ENCODE measurements at regions not wholly inside any gene's neighbourhood (a gene's known extent, or its start where the extent isn't known, plus 50 kb on each side); places are given as distances from the start of the nearest gene placed in this dataset.
"Not testable (repeated sequence)": the region's sequence is repeated elsewhere in the genome, so short reads cannot be mapped to it uniquely, and the experiment has no call there.

DNA sequence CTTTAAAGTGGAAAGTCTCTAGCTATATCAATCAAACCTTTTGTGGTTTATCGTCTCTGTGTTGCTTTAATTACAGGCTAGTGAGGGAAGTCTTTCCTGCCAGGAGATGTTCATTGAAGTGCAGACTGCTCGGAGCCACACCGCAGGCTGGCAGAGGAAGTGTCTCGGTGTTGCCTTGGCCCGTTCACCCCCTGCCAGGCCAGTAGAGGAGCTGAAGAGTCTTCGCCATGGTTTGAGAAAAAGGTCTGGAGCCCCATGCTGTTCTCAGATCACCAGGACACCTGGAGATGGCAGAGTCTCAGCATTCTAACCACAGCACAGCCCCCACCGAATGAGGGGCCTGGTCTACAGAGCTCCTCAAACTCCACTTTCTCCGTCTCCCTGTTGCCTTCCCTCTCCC lies 275.9 kb upstream of the PLPP4 start:
- Histone ChIP-seq H3K4me3 (ENCODE audit: low read length) (no peak overlapping the region), H3K36me3 (ENCODE audit: insufficient read depth, low read length) (no peaks in the 10 kb centered on the region), H3K4me1 (ENCODE audit: insufficient read depth, low read length) (no peaks in the 10 kb centered on the region), H3K9me3 (ENCODE audit: low read length) (no peaks in the 10 kb centered on the region), H3K27me3 (ENCODE audit: insufficient read depth, low read length, poor library complexity, severe bottlenecking) (no peaks in the 10 kb centered on the region), H3K27ac (ENCODE audit: low read depth, low read length) (no peak overlapping the region)
- peak overlapping the region in 1 of 8 donors; percentile 11 for H3K27ac Mint-ChIP-seq
- no peak overlapping the region for H3K4me3 Mint-ChIP-seq
- DNase-seq = no peak
- ChIA-PET POLR2A (no interaction called here), CTCF (no interaction called here)
- peaks cover 0 to 2% (median 0%) of the 10 kb centered on the region in 5 donors for H3K9me3 Mint-ChIP-seq
- H3K27me3 Mint-ChIP-seq = peaks cover 4 to 18% of the 10 kb centered on the region in 2 donors
- H3K36me3 Mint-ChIP-seq = no peaks in the 10 kb centered on the region
- H3K4me1 Mint-ChIP-seq = no peaks in the 10 kb centered on the region

- no peak overlapping the region for H3K27ac ChIP-seq (ENCODE audit: low read depth, low read length)
- H3K4me1 ChIP-seq (ENCODE audit: insufficient read depth, low read length) = no peaks in the 10 kb centered on the region
- ChIA-PET CTCF (no interaction called here), POLR2A (no interaction called here)
- H3K9me3 ChIP-seq (ENCODE audit: low read length) = no peaks in the 10 kb centered on the region
- H3K4me3 ChIP-seq (ENCODE audit: low read length) = no peak overlapping the region
- DNase-seq = no peak
- Mint-ChIP-seq H3K27me3 (peaks cover 4 to 12% of the 10 kb centered on the region in 2 donors), H3K4me3 (no peak overlapping the region), H3K36me3 (no peaks in the 10 kb centered on the region), H3K9me3 (peaks cover 0 to 2% (median 0%) of the 10 kb centered on the region in 5 donors), H3K4me1 (no peaks in the 10 kb centered on the region), H3K27ac (peak overlapping the region in 1 of 8 donors; percentile 51)
- H3K27me3 ChIP-seq (ENCODE audit: insufficient read depth, low read length, poor library complexity, severe bottlenecking) = no peaks in the 10 kb centered on the region
- no peaks in the 10 kb centered on the region for H3K36me3 ChIP-seq (ENCODE audit: insufficient read depth, low read length)
Observed at GRCh38 chr10:120182431-120182830, 274.6 kb upstream of the PLPP4 start.

GRCh38 chr10:120183546-120183945 lies 273.5 kb upstream of the PLPP4 start:
- H3K4me1 ChIP-seq (ENCODE audit: insufficient read depth, low read length) = no peaks in the 10 kb centered on the region
- H3K9me3 Mint-ChIP-seq = peaks cover 0 to 2% (median 0%) of the 10 kb centered on the region in 5 donors
- H3K4me1 Mint-ChIP-seq = no peaks in the 10 kb centered on the region
- H3K4me3 ChIP-seq (ENCODE audit: low read length) = no peak overlapping the region
- CTCF ChIA-PET = no interaction called here
- H3K4me3 Mint-ChIP-seq = no peak overlapping the region
- no peaks in the 10 kb centered on the region for H3K36me3 ChIP-seq (ENCODE audit: insufficient read depth, low read length)
- H3K27ac Mint-ChIP-seq = no peak overlapping the region
- H3K27ac ChIP-seq (ENCODE audit: low read depth, low read length) = no peak overlapping the region
- no peak for DNase-seq
- peaks cover 4% of the 10 kb centered on the region in 2 donors for H3K27me3 Mint-ChIP-seq
- H3K27me3 ChIP-seq (ENCODE audit: insufficient read depth, low read length, poor library complexity, severe bottlenecking) = no peaks in the 10 kb centered on the region
- no peaks in the 10 kb centered on the region for H3K36me3 Mint-ChIP-seq
- no peaks in the 10 kb centered on the region for H3K9me3 ChIP-seq (ENCODE audit: low read length)
- POLR2A ChIA-PET = no interaction called here

- H3K27ac Mint-ChIP-seq = no peak overlapping the region
- POLR2A ChIA-PET = no interaction called here
- H3K27me3 Mint-ChIP-seq = peaks cover 0 to 4% of the 10 kb centered on the region in 2 donors
- no peak for DNase-seq
- no peak overlapping the region for H3K4me3 Mint-ChIP-seq
- Histone ChIP-seq H3K9me3 (ENCODE audit: low read length) (no peaks in the 10 kb centered on the region), H3K4me1 (ENCODE audit: insufficient read depth, low read length) (no peaks in the 10 kb centered on the region), H3K27me3 (ENCODE audit: insufficient read depth, low read length, poor library complexity, severe bottlenecking) (no peaks in the 10 kb centered on the region), H3K36me3 (ENCODE audit: insufficient read depth, low read length) (no peaks in the 10 kb centered on the region), H3K4me3 (ENCODE audit: low read length) (no peak overlapping the region), H3K27ac (ENCODE audit: low read depth, low read length) (no peak overlapping the region)
- H3K9me3 Mint-ChIP-seq = peaks cover 0 to 2% (median 0%) of the 10 kb centered on the region in 5 donors
- CTCF ChIA-PET = no interaction called here
- no peaks in the 10 kb centered on the region for H3K36me3 Mint-ChIP-seq
- no peaks in the 10 kb centered on the region for H3K4me1 Mint-ChIP-seq
Observed at GRCh38 chr10:120184547-120185337, 272.3 kb upstream of the PLPP4 start.

GRCh38 chr10:120186506-120186905 lies 270.5 kb upstream of the PLPP4 start:
- CTCF ChIA-PET = no interaction called here
- peaks cover 0 to 4% of the 10 kb centered on the region in 2 donors for H3K27me3 Mint-ChIP-seq
- H3K27ac Mint-ChIP-seq = no peak overlapping the region
- H3K36me3 Mint-ChIP-seq = no peaks in the 10 kb centered on the region
- no peaks in the 10 kb centered on the region for H3K9me3 ChIP-seq (ENCODE audit: low read length)
- H3K4me1 Mint-ChIP-seq = no peaks in the 10 kb centered on the region
- H3K9me3 Mint-ChIP-seq = peaks cover 0 to 2% (median 0%) of the 10 kb centered on the region in 5 donors
- no peak overlapping the region for H3K4me3 Mint-ChIP-seq
- no peaks in the 10 kb centered on the region for H3K4me1 ChIP-seq (ENCODE audit: insufficient read depth, low read length)
- DNase-seq = no peak
- no peaks in the 10 kb centered on the region for H3K27me3 ChIP-seq (ENCODE audit: insufficient read depth, low read length, poor library complexity, severe bottlenecking)
- POLR2A ChIA-PET = no interaction called here
- H3K36me3 ChIP-seq (ENCODE audit: insufficient read depth, low read length) = no peaks in the 10 kb centered on the region
- H3K4me3 ChIP-seq (ENCODE audit: low read length) = no peak overlapping the region
- H3K27ac ChIP-seq (ENCODE audit: low read depth, low read length) = no peak overlapping the region

GRCh38 chr10:120187168-120187567 lies 269.9 kb upstream of the PLPP4 start:
- H3K9me3 ChIP-seq (ENCODE audit: low read length); H3K9me3 Mint-ChIP-seq; H3K36me3 Mint-ChIP-seq; H3K27ac Mint-ChIP-seq; H3K27ac ChIP-seq (ENCODE audit: low read depth, low read length); DNase-seq; H3K27me3 Mint-ChIP-seq; H3K27me3 ChIP-seq (ENCODE audit: insufficient read depth, low read length, poor library complexity, severe bottlenecking); H3K36me3 ChIP-seq (ENCODE audit: insufficient read depth, low read length); H3K4me1 Mint-ChIP-seq; CTCF ChIA-PET; H3K4me1 ChIP-seq (ENCODE audit: insufficient read depth, low read length); H3K4me3 Mint-ChIP-seq; H3K4me3 ChIP-seq (ENCODE audit: low read length); POLR2A ChIA-PET: not testable (repeated sequence)

- Mint-ChIP-seq H3K4me3 (no peak overlapping the region), H3K27me3 (peaks cover 0 to 3% of the 10 kb centered on the region in 2 donors), H3K36me3 (no peaks in the 10 kb centered on the region), H3K4me1 (no peaks in the 10 kb centered on the region), H3K27ac (no peak overlapping the region), H3K9me3 (peaks cover 0 to 2% (median 0%) of the 10 kb centered on the region in 5 donors)
- CTCF ChIA-PET = no interaction called here
- H3K4me3 ChIP-seq (ENCODE audit: low read length) = no peak overlapping the region
- no peak overlapping the region for H3K27ac ChIP-seq (ENCODE audit: low read depth, low read length)
- H3K9me3 ChIP-seq (ENCODE audit: low read length) = no peaks in the 10 kb centered on the region
- H3K36me3 ChIP-seq (ENCODE audit: insufficient read depth, low read length) = no peaks in the 10 kb centered on the region
- no peaks in the 10 kb centered on the region for H3K4me1 ChIP-seq (ENCODE audit: insufficient read depth, low read length)
- no peaks in the 10 kb centered on the region for H3K27me3 ChIP-seq (ENCODE audit: insufficient read depth, low read length, poor library complexity, severe bottlenecking)
- DNase-seq = no peak
- POLR2A ChIA-PET = no interaction called here
Observed at GRCh38 chr10:120188950-120189349, 268.1 kb upstream of the PLPP4 start.

- no peak overlapping the region for H3K4me3 ChIP-seq (ENCODE audit: low read length)
- no peak for DNase-seq
- H3K9me3 Mint-ChIP-seq = peaks cover 0 to 6% (median 2%) of the 10 kb centered on the region in 5 donors
- H3K27ac ChIP-seq (ENCODE audit: low read depth, low read length) = no peak overlapping the region
- H3K4me3 Mint-ChIP-seq = no peak overlapping the region
- H3K27me3 ChIP-seq (ENCODE audit: insufficient read depth, low read length, poor library complexity, severe bottlenecking) = no peaks in the 10 kb centered on the region
- H3K36me3 ChIP-seq (ENCODE audit: insufficient read depth, low read length) = no peaks in the 10 kb centered on the region
- no peaks in the 10 kb centered on the region for H3K4me1 Mint-ChIP-seq
- H3K27me3 Mint-ChIP-seq = peaks cover 0 to 1% of the 10 kb centered on the region in 2 donors
- no peaks in the 10 kb centered on the region for H3K9me3 ChIP-seq (ENCODE audit: low read length)
- H3K27ac Mint-ChIP-seq = no peak overlapping the region
- no peaks in the 10 kb centered on the region for H3K36me3 Mint-ChIP-seq
- ChIA-PET POLR2A (no interaction called here), CTCF (no interaction called here)
- no peaks in the 10 kb centered on the region for H3K4me1 ChIP-seq (ENCODE audit: insufficient read depth, low read length)
Observed at GRCh38 chr10:120195984-120196712, 260.9 kb upstream of the PLPP4 start.

Measured in CD8-positive, alpha-beta memory T cell (primary cell).